Bronchial epithelial cell (primary cell): ENCODE measurements at regions not wholly inside any gene's neighbourhood (a gene's known extent, or its start where the extent isn't known, plus 50 kb on each side); places are given as distances from the start of the nearest gene placed in this dataset.

Experiments used
- DNase-seq: peaks from one replicate; pipeline ENCODE4 v3.0.0-alpha.2; 2010; ENCODE audit warnings: low read depth
- FAIRE-seq: peaks from 2 replicates; lab custom pipeline; 2011; peaks lifted over from hg19 to GRCh38; lab: Jason Lieb, UNC
- H3K27me3 ChIP-seq: 2 replicates; pipeline ENCODE4 v1.5.1; 2011; ENCODE audit warnings: low read length; ENCODE audit not compliant: control insufficient read depth, insufficient read depth
- H3K36me3 ChIP-seq: 2 replicates; pipeline ENCODE4 v1.5.1; 2011; ENCODE audit warnings: low read length; ENCODE audit not compliant: control insufficient read depth, insufficient read depth
- H3K4me3 ChIP-seq: 2 replicates; pipeline ENCODE4 v1.5.1; 2011; ENCODE audit warnings: mild to moderate bottlenecking, low read depth, low read length, control low read depth
- CTCF ChIP-seq: IDR thresholded peaks from 2 replicates; pipeline ENCODE4 v1.5.1; 2011; ENCODE audit warnings: mild to moderate bottlenecking, moderate library complexity, low read length, control low read depth, inconsistent platforms; ENCODE audit not compliant: insufficient read depth, severe bottlenecking

- DNase-seq (no peak), FAIRE-seq (no peak)
- no peak for TF ChIP-seq CTCF
- no peaks in the 10 kb centered on the region for H3K36me3 ChIP-seq
- peaks cover 16% of the 10 kb centered on the region for H3K27me3 ChIP-seq
- H3K4me3 ChIP-seq = no peak overlapping the region
These were observed 213.9 kb upstream of the UBASH3B start for GRCh38 chr11:122441666-122442035.

- FAIRE-seq (no peak), DNase-seq (no peak)
- peaks cover 16% of the 10 kb centered on the region for H3K27me3 ChIP-seq
- no peak overlapping the region for H3K4me3 ChIP-seq
- no peaks in the 10 kb centered on the region for H3K36me3 ChIP-seq
- TF ChIP-seq CTCF = no peak
These were observed 214.5 kb upstream of the UBASH3B start for GRCh38 chr11:122440811-122441665.

- Histone ChIP-seq H3K4me3 (no peak overlapping the region), H3K27me3 (peaks cover 16% of the 10 kb centered on the region), H3K36me3 (no peaks in the 10 kb centered on the region)
- FAIRE-seq (no peak), DNase-seq (no peak)
- TF ChIP-seq CTCF = no peak
These were observed 215.4 kb upstream of the UBASH3B start for GRCh38 chr11:122439866-122440810.

GRCh38 chr11:122436188-122436555 is 219.3 kb upstream of the UBASH3B start:
- H3K27me3 ChIP-seq = peaks cover 7% of the 10 kb centered on the region
- no peak for TF ChIP-seq CTCF
- DNase-seq (no peak), FAIRE-seq (no peak)
- H3K4me3 ChIP-seq = no peak overlapping the region
- H3K36me3 ChIP-seq = no peaks in the 10 kb centered on the region

GRCh38 chr11:122435540-122436187 is 219.9 kb upstream of the UBASH3B start:
- FAIRE-seq = no peak

More at GRCh38 chr11:122435540-122436187, 219.9 kb upstream of the UBASH3B start:
- no peak for TF ChIP-seq CTCF
- peaks cover 6% of the 10 kb centered on the region for H3K27me3 ChIP-seq
- no peak overlapping the region for H3K4me3 ChIP-seq
- no peak for DNase-seq
- H3K36me3 ChIP-seq = no peaks in the 10 kb centered on the region
